ENCODE measurements at regions not wholly inside any gene's neighbourhood (a gene's known extent, or its start where the extent isn't known, plus 50 kb on each side); places are given as distances from the start of the nearest gene placed in this dataset.

DNA sequence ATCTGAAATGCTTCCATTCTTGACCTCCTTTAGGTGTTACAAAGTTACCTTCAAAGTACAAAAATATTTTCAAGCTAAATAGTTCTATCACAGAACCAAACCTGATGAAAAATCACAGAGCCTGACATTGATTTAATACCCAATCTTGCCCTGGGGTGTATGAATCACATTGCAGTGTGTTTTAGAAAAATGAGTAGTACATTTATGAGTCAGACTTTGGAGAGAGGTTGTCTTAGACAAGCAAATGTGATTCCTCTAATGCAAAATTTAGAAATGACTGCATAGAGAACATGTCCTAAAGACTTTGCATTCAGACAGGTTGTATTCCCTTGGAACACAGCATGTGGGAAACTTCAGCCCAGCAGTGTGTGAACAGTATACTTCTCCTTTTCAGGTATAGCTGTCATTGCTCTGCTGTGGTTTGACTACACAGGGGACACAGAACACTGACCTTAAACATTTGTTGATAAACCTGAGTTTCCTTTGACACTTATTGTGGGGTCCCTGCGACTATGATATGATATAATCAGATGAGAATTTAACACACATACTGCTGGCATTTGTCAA, 972.1 kb downstream of the JRKL start:
- no peak for DNase-seq (ENCODE audit: missing footprints)
- ATAC-seq = no peak

DNA sequence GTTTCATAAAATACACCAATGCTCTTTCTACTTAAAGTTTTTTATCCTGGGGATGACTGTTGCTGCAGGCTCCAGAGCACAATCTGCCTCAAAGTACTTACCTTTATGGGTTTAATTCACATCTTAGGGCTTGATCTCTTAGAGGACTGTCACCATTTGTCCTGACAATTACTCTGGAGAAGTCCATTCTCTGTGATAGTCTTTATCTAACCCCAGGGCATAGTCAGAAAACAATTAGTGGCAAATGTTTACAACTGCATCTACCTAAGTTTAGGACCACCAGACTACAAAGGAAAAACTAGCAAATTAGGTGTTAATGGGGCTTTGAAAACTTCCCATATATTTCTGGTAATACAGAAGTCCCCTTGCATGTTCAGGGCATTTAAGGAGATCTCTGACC, 973.5 kb downstream of the JRKL start:
- ATAC-seq = no peak
- DNase-seq (ENCODE audit: missing footprints) = no peak
- intact Hi-C loops (cut with DNase I) = no loop called here

More for the DNA sequence above, 972.1 kb downstream of the JRKL start:
- intact Hi-C loops (cut with DNase I) = no loop called here

DNA sequence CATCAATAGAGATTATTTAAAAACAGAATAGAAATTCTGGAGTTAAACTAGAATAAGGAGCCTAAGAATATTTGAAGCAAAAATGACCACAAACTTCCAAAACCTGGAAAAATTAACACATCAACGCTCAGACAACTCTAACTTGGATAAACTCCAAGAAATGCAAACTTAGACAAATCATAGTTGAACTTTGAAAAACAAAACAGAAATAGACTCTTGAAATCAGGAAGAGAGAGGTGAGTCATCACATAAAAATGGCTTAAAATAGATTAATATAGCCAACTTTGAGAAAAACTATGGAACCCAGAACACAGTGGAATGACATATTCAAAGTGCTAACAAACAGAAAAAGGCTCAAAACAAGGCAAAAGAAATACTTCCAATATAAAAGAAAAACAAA, 974.2 kb downstream of the JRKL start:
- DNase-seq (ENCODE audit: missing footprints) = no peak
- intact Hi-C loops (cut with DNase I) = no loop called here
- ATAC-seq = no peak

DNA sequence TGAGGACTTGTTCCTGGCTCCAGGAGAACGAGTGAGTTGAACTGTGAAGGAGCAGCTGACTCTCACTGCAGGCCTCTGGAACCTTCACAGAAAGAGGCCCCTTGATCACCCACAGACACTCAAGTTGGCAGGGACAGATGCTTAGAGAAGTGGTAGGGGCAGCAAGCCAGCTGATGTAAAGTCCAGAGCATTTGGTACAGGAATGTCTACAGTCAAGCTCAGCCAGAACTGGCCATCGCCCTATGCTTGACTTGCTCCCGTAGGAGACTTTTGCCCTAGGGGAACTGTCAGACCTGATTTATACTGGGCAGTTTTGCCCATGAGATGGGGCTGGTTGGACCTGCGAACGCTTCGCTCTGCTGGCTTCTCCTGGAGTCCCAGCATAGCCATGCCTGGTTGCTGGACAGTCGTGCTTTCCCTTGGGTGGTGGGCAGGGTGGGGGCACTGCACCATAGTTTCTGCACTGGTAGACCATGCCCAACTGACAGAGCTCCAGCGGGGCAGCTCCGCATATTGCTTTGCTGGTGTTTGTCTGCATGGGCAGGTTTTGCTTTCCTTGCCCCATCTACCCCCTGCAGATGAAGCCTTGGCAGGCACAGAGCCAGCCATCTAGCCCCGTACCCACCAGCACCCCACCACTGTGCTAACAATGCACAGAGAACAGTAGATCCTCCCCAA, 977.7 kb downstream of the JRKL start:
- intact Hi-C loops (cut with DNase I) = no loop called here
- ATAC-seq = no peak
- no peak for DNase-seq (ENCODE audit: missing footprints)

DNA sequence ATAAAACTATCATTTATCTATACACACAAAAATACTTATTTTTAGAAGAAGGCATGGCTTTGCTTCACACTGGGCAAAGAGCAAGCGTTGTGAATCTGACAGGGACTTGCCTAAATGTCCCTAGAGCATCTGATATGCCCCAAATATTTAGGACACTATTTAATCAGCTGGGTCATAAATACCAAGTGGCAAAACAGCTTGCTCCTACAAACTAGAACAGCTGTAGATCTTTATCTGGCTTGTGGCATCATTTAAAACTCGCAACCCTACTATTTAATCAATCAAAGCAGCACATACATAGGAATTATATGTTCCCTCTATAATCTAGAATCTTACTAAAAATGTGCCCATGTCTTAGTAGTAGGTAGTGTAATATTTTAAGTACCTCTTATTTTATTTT, 999.5 kb downstream of the JRKL start:
- intact Hi-C loops (cut with DNase I) = no loop called here
- DNase-seq (ENCODE audit: missing footprints) (no peak), ATAC-seq (no peak)

DNA sequence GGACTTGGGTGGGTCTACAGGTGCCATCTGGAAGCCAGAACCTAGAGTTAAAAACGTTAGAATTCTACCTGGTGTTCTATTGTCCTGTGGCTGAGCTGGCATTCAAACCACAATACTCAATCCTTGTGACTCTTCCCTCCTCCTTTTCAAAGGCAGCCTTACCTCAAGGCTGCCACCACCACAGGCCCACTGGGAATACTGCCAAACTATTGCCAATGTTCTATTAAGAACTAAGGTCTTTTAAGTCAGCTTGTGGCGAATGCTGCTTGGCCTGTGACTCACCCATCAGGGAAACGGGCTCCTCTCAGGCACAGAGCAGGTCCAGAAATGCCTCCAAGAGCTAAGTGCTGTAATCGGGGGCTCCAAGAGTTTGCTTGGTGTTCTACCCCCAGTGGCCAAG, 1008.4 kb downstream of the JRKL start:
- intact Hi-C loops (cut with DNase I) = no loop called here
- no peak for DNase-seq (ENCODE audit: missing footprints)
- no peak for ATAC-seq

DNA sequence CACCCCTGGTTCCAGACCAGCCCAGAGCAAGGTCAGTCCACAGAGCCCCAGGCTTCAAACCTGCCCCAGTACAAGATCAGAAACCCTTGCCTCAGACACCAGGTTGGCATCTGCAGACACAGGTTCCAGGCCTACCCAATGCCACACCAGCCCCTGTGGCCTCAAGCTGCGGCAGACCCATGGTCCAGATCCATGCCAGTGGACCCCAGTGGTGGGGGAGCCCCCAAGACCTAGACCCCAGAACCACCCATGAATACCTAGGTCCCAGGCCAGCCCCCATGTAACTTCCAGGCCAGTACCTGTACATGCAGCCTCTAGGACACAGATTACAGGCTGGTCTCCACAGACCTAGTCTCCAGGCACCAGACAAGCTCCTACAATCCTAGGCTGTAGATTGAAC, 1019.3 kb downstream of the JRKL start:
- no peak for DNase-seq (ENCODE audit: missing footprints)
- intact Hi-C loops (cut with DNase I) = no loop called here
- no peak for ATAC-seq

DNA sequence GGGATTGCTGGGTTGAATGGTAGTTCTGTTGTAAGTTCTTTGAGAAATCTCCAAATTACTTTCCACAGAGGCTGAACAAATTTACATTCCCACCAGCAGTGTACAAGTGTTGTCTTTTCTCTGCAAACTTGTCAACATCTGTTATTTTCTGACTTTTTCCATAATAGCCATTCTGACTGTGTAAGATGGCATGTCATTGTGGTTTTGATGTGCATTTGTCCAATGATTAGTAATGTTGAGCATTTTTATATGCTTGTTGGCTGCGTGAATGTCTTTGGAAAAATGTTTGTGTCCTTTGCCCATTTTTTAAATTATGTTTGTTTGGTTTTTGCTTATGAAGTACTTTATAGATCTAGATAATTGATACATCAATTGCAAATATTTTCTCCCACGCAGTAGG, 1025.0 kb downstream of the JRKL start:
- intact Hi-C loops (cut with DNase I) = no loop called here
- DNase-seq (ENCODE audit: missing footprints) = no peak
- ATAC-seq = no peak

DNA sequence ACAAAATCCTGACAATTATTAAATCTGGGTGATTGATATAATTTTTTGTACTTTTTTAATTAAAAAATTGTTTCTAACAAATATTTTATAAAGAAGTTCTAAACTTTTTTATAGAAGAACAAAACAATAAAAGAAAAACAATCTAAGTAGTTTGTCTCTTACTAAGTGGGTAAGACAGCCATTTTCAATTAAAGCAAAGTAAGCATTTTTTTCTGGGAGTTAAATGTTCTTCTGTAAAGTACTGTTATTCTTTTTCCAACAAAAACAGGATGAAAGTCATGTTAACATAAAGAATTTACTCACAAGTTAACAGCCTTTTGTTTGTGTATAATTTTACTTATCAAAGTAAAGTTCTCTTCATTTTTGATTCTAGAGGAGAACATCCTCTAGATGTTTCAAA, 1029.9 kb downstream of the JRKL start:
- ATAC-seq = no peak
- intact Hi-C loops (cut with DNase I) = no loop called here
- DNase-seq (ENCODE audit: missing footprints) = no peak

DNA sequence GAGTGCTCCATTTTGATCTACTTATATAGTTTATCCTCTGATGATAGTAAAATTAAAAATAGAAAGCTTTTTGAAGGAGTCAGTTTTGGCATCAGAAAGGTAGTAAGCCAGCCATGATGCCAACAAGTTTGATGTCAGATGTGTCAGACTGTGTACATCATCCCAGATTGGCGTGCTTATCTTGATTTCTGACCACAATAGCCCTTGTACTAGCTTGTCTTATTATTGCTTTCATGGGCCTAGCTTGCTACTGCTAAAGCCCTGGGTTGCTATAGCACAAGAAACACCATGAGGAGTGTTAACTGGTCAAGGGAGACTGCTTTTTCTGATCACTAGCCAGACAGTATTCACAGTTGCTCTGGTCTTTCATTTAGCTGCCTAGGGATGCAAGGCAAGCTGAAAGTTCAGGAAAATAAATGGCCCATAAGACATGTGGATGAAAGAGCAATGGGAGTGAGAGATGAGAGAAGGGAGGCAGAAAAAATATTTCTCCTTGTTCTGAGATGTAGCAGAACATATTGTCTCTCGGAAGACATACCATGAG, 1038.5 kb downstream of the JRKL start:
- no peak for ATAC-seq
- intact Hi-C loops (cut with DNase I) = no loop called here
- no peak for DNase-seq (ENCODE audit: missing footprints)

DNA sequence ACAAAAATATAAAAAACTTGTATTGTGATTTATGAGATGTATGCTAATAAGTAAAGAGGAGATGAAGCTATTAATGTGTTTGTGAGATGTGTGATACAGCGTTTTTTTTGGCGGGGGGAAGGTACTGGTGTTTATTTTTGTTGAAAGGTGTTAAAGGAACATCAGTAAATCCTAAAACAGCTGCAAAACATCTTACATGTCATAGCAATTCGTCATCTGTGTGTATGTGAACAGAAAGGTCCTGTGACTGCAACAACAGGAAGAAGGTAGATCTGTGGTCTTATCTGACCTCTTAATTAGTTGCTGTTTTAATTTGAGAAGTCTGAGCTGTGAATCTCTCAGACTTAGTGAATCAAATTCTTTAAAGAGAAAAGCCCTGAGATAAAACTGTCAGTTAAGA, 1041.1 kb downstream of the JRKL start:
- intact Hi-C loops (cut with DNase I) = no loop called here
- ATAC-seq (no peak), DNase-seq (ENCODE audit: missing footprints) (no peak)

DNA sequence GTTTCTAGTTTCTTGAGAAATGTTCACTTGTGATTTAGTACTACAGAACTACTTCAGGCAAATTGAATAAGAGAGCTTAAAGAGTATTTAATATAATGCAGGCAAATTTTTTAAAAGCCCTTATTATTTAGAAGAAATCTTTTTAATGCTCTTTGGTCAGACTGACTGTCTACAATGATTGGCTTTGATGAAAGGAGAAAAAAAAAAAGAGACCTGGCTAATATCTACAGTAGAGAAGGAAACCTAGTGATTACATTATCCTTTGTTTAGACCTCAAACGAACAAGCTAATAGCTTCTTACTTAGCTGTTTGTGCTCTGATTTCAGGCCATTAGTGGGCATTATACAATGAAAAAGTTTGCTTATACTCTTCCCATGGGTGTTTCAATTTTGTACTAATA, 1043.1 kb downstream of the JRKL start:
- intact Hi-C loops (cut with DNase I) = no loop called here

DNA sequence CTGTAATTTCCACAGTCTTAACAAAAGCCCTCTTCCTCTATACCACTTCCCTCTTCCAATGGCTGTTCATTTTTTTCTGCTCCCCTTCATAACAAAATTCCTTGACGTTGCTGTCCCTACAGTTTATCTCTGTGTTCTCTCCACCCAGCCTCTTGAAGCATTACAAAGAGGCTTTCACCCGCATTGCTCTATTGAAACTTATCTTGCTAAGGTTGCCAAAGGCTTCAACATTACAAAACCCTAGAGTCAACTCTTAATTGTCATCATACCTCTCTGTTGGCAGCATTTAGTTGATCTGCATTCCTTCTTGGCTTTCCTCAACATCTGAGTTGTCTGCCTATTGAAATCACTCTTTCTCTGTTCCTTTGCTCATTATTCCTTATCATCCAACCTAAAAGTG, 1055.7 kb downstream of the JRKL start:
- intact Hi-C loops (cut with DNase I) = loop anchor here (10.0 kb wide), 1 partner anchor 981 kb away; no protein-coding TSS in a partner anchor
- ATAC-seq (peak; percentile 84), DNase-seq (ENCODE audit: missing footprints) (no peak)

More for the DNA sequence above, 1043.1 kb downstream of the JRKL start:
- no peak for ATAC-seq
- no peak for DNase-seq (ENCODE audit: missing footprints)

DNA sequence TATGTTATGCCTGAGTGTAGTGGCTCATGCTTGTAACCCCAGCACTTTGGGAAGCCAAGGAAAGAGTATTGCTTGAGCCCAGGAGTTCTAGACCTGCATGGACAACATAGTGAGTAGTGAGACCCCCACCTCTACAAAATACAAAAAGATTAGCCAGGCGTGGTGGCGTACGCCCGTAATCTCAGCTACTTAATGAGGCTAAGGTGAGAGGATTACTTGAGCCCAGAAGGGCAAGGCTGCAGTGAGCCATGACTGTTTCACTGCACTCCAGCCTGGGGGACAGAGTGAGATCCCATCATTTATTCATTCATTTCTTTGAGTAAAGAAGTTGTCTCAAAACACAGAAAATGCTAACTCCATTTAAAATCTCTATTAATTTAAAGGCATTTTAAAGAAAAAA, 1061.6 kb downstream of the JRKL start:
- intact Hi-C loops (cut with DNase I) = no loop called here

DNA sequence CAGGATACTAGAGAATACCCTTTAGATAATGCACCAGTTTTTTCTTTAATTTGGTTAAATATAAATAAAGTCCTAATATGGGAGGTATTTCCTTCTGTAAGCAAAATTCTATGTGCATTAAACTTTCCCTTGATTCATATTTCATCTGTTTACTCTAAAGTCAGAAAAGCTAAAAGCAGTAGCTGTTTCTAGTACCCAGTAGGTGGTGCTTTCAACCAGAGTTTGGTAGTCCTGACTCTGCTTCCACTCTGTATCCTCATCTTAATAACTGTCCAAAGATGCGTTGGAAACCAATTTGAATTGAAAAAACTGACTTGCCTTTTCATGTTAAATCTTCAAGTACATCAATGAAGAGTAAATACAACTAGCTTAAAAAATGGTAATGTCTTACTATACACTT, 1065.2 kb downstream of the JRKL start:
- DNase-seq (ENCODE audit: missing footprints) = no peak
- intact Hi-C loops (cut with DNase I) = no loop called here
- no peak for ATAC-seq

More for the DNA sequence above, 1061.6 kb downstream of the JRKL start:
- ATAC-seq = no peak
- DNase-seq (ENCODE audit: missing footprints) = no peak

DNA sequence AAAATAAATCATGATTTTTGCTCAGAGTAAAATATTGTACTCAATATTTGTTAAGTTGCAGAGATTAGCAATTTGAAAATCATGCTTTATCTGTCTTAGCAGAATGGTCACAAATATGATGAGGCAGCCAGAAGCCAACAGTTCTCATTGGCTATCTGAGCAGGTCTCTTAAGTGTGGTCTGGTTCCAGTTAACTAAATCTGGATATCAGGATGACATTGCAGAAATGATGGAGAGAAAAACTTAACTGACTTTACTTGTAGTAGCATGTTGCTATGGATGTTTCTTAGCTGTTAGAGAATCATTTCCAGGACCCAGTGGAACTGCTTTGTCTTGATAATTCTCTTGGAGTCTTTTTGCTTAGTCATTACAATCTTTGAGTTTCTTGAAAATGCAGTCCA, 1070.3 kb downstream of the JRKL start:
- ATAC-seq (no peak), DNase-seq (ENCODE audit: missing footprints) (no peak)
- intact Hi-C loops (cut with DNase I) = no loop called here

DNA sequence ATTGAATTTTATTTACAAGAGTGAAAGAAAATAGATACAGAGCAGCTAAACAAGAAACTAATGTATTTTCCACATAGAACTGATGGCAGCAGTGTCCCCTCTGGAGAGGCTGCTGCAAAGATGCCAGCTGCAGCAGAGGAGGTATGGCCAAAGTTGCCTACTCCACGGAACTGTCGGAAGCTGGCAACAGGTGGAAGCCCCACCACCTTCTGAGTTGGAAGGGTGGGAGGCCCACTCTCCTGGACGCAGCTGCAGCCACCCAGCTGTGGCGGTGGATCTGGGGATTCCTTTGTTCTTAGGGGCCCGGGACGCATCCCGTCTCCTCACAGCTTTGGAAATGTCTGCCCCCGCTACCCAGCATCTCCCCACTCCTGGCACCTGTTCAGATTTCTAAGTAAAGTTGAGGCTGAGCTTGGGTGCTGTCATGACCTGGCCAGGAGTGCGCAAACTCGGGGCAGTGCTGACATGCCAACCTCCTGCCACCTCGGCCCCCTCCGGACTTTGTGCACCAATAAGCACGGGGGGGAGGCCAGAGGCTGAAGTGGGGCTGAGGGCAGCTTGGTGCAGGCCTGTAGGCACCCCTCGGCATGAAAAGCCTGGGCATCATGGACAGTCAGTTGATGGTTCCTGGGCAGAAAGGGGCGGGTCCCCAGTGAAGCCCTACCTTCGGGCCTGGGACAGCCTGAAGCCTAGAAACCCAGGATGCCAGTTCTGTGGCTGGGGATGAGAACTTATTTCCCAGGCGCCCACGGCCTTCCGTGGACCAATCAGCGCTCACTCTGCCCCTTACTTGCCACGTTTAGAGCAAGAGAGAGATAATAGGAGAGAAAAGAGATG, 1071.4 kb downstream of the JRKL start:
- intact Hi-C loops (cut with DNase I) = no loop called here
- DNase-seq (ENCODE audit: missing footprints) (peak; percentile 65), ATAC-seq (no peak)

DNA sequence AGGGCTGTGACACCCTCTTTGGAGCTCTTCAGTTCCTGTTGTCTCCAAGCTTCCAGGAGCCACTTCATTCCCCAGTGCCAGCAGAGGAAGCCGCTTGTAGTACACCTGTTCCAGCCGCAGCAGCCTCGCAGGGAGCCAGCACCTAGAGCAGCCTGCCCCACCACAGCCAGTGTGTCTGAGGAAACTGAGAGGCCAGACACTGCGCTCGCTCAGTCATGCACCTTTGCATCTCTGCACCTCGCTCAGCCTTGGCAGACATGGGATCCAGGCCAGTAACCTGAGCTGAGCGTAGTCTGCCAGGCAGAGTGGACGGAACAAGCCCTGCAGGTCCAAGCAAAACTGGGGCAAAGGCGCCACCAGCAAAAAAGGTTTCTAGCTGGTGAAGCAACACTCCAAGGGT, 1072.1 kb downstream of the JRKL start:
- DNase-seq (ENCODE audit: missing footprints) (no peak), ATAC-seq (no peak)
- intact Hi-C loops (cut with DNase I) = no loop called here

DNA sequence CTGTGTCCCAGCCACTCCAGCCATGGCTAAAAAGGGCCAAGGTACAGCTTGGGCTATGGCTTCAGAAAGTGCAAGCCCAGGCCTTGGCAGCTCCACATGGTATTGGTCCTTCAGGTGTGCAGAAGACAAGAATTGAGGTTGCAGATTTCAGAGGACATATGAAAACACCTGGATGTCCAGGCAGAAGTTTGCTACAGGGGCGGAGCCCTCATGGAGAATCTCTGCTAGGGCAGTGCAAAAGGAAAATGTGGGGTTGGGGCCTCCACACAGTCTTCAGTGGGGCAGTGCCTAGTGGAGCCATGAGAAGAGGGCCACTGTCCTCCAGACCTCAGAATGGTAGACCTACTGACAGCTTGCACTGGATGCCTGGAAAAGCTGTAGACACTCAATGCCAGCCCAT, 1074.1 kb downstream of the JRKL start:
- intact Hi-C loops (cut with DNase I) = no loop called here
- no peak for DNase-seq (ENCODE audit: missing footprints)
- no peak for ATAC-seq

DNA sequence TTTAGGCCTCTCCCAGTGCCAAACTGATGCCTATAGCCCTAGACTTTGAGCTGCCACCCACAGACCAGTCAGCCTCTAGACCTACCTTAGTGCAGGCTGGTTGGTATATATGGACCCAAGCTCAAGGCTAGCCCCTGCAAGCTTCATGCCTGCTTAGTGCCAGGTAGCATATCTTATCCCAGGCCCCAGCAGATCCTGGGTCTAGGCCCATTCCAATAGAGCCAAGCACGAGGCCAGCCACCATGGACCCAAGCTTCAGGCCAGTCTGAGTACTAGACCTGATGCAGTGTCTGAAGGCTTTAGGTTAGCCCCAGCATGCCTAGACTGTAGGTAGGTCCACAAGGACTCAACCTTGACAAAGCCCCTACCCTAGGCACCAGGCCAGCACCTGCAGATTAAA, 1081.7 kb downstream of the JRKL start:
- no peak for ATAC-seq
- intact Hi-C loops (cut with DNase I) = no loop called here
- DNase-seq (ENCODE audit: missing footprints) = no peak

Data from Right ventricle myocardium inferior (tissue), 1 donor.